ENCODE measurements at regions not wholly inside any gene's neighbourhood (a gene's known extent, or its start where the extent isn't known, plus 50 kb on each side); places are given as distances from the start of the nearest gene placed in this dataset.
"Not testable (repeated sequence)": the region's sequence is repeated elsewhere in the genome, so short reads cannot be mapped to it uniquely, and the experiment has no call there.

- Mint-ChIP-seq H3K27me3 (no peaks in the 10 kb centered on the region), H3K4me1 (no peaks in the 10 kb centered on the region), H3K27ac (no peak overlapping the region), H3K9me3 (peaks cover 20% of the 10 kb centered on the region), H3K4me3 (no peak overlapping the region), H3K36me3 (ENCODE audit: low read depth) (no peaks in the 10 kb centered on the region)
- intact Hi-C loops (cut with micrococcal nuclease) = no loop called here
- ATAC-seq (ENCODE audit: low read depth) (no peak), DNase-seq (no peak)
- ChIA-PET CTCF (no interaction called here), POLR2A (no interaction called here)
- TF ChIP-seq CTCF (IDR thresholded peaks at IDR 0.05) = no peak
These were observed 127.9 kb upstream of the SLC13A1 start for GRCh38 chr7:123327661-123328060.

- TF ChIP-seq CTCF (IDR thresholded peaks at IDR 0.05) = no peak
- Mint-ChIP-seq H3K9me3 (peaks cover 23% of the 10 kb centered on the region), H3K4me3 (no peak overlapping the region), H3K36me3 (ENCODE audit: low read depth) (no peaks in the 10 kb centered on the region), H3K4me1 (no peaks in the 10 kb centered on the region), H3K27me3 (no peaks in the 10 kb centered on the region), H3K27ac (no peak overlapping the region)
- CTCF ChIA-PET = no interaction called here
- intact Hi-C loops (cut with micrococcal nuclease) = no loop called here
- DNase-seq (no peak), ATAC-seq (ENCODE audit: low read depth) (no peak)
- POLR2A ChIA-PET = no interaction called here
These were observed 124.5 kb upstream of the SLC13A1 start for GRCh38 chr7:123324283-123324682.

DNA sequence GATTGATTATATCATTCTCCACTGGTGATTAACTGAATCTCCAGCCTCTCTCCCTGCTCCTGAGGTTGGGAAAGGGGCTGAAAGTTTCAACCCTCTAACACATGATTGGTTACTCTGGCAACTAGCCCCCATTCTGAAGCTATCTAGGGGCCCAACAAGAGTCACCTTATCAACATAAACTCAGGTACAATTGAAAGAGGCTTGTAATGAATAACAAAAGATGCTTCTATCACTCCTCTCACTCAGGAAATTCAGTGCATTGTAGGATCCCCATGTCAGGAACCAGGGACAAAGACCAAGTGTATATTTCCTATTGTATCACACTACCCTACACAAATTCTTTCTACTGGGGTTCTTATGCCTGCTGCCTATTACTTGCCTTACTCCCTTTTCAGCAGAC lies 123.9 kb upstream of the SLC13A1 start:
- no peak overlapping the region for H3K4me3 Mint-ChIP-seq
- H3K36me3 Mint-ChIP-seq (ENCODE audit: low read depth) = no peaks in the 10 kb centered on the region
- TF ChIP-seq CTCF (IDR thresholded peaks at IDR 0.05) = no peak
- POLR2A ChIA-PET = no interaction called here
- intact Hi-C loops (cut with micrococcal nuclease) = no loop called here
- H3K4me1 Mint-ChIP-seq = no peaks in the 10 kb centered on the region
- H3K27ac Mint-ChIP-seq = no peak overlapping the region
- H3K27me3 Mint-ChIP-seq = no peaks in the 10 kb centered on the region
- peaks cover 23% of the 10 kb centered on the region for H3K9me3 Mint-ChIP-seq
- CTCF ChIA-PET = no interaction called here
- no peak for ATAC-seq (ENCODE audit: low read depth)
- no peak for DNase-seq

GRCh38 chr7:123321578-123321977 lies 121.8 kb upstream of the SLC13A1 start:
- H3K36me3 Mint-ChIP-seq (ENCODE audit: low read depth); H3K4me1 Mint-ChIP-seq; ATAC-seq (ENCODE audit: low read depth); CTCF ChIA-PET; intact Hi-C loops (cut with micrococcal nuclease); POLR2A ChIA-PET; H3K27ac Mint-ChIP-seq; DNase-seq; H3K27me3 Mint-ChIP-seq; H3K4me3 Mint-ChIP-seq: not testable (repeated sequence)
- H3K9me3 Mint-ChIP-seq = peaks cover 23% of the 10 kb centered on the region

DNA sequence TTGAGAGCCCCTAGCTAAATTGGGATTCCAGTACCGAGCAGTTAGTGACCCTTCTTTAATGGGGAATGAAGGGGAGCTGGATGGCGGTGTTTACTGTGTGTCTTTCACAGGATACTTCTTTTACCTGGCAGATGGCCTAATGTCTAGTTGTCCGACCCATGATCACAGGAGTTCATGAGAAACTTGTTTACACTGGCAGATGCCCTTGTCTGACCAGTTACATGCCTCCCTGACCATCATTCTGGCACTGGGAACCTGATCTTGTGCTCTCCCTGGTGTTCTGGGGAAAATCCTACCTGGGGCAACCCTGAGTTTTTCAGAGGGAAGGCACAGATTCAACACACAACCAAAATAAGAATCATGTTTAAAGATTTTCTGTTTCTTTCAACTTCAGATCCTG lies 120.1 kb upstream of the SLC13A1 start:
- Mint-ChIP-seq H3K27ac (no peak overlapping the region), H3K27me3 (no peaks in the 10 kb centered on the region), H3K36me3 (ENCODE audit: low read depth) (no peaks in the 10 kb centered on the region), H3K9me3 (peaks cover 21% of the 10 kb centered on the region), H3K4me3 (no peak overlapping the region), H3K4me1 (no peaks in the 10 kb centered on the region)
- ChIA-PET CTCF (no interaction called here), POLR2A (no interaction called here)
- intact Hi-C loops (cut with micrococcal nuclease) = no loop called here
- DNase-seq (no peak), ATAC-seq (ENCODE audit: low read depth) (no peak)
- no peak for TF ChIP-seq CTCF (IDR thresholded peaks at IDR 0.05)

GRCh38 chr7:123314886-123315285 lies 115.1 kb upstream of the SLC13A1 start:
- ChIA-PET POLR2A (no interaction called here), CTCF (no interaction called here)
- Mint-ChIP-seq H3K27ac (no peak overlapping the region), H3K27me3 (no peaks in the 10 kb centered on the region), H3K9me3 (no peaks in the 10 kb centered on the region), H3K4me3 (no peak overlapping the region), H3K36me3 (ENCODE audit: low read depth) (no peaks in the 10 kb centered on the region), H3K4me1 (no peaks in the 10 kb centered on the region)
- TF ChIP-seq CTCF (IDR thresholded peaks at IDR 0.05) = no peak
- DNase-seq (no peak), ATAC-seq (ENCODE audit: low read depth) (no peak)
- intact Hi-C loops (cut with micrococcal nuclease) = no loop called here
